Immature natural killer cell (primary cell): ENCODE measurements at regions not wholly inside any gene's neighbourhood (a gene's known extent, or its start where the extent isn't known, plus 50 kb on each side); places are given as distances from the start of the nearest gene placed in this dataset.

Experiments
- DNase-seq, 3 donors: peaks; one replicate each; pipeline ENCODE4 v3.0.0; 2022; ENCODE audit warnings: mixed read lengths in 1 of 3
- H3K27ac Mint-ChIP-seq, 6 donors: one replicate each; pipeline ENCODE4 v1.8.0; 2020; ENCODE audit warnings: mixed read lengths in 6 of 6, mild to moderate bottlenecking in 5 of 6, inconsistent platforms in 4 of 6, moderate library complexity in 3 of 6
- H3K27me3 Mint-ChIP-seq, 3 donors: one replicate each; pipeline ENCODE4 v1.8.0; 2020 to 2021; ENCODE audit warnings: low read depth in 3 of 3, mild to moderate bottlenecking in 3 of 3, mixed read lengths in 3 of 3, moderate library complexity in 3 of 3, inconsistent platforms in 1 of 3
- H3K36me3 Mint-ChIP-seq, 3 donors: one replicate each; pipeline ENCODE4 v1.8.0; 2020; ENCODE audit warnings: mixed read lengths in 3 of 3, inconsistent platforms in 2 of 3, mild to moderate bottlenecking in 2 of 3
- H3K4me1 Mint-ChIP-seq, 2 donors: one replicate each; pipeline ENCODE4 v1.8.0; 2020; ENCODE audit warnings: inconsistent platforms in 2 of 2, mild to moderate bottlenecking in 2 of 2, mixed read lengths in 2 of 2, moderate library complexity in 1 of 2
- H3K4me3 Mint-ChIP-seq, 5 donors: one replicate each; pipeline ENCODE4 v1.8.0; 2020; ENCODE audit warnings: mild to moderate bottlenecking in 5 of 5, mixed read lengths in 5 of 5, inconsistent platforms in 3 of 5, moderate library complexity in 3 of 5
- H3K9me3 Mint-ChIP-seq, 6 donors: one replicate each; pipeline ENCODE4 v1.8.0; 2020; ENCODE audit warnings: mild to moderate bottlenecking in 6 of 6, mixed read lengths in 6 of 6, inconsistent platforms in 4 of 6, moderate library complexity in 3 of 6

DNA sequence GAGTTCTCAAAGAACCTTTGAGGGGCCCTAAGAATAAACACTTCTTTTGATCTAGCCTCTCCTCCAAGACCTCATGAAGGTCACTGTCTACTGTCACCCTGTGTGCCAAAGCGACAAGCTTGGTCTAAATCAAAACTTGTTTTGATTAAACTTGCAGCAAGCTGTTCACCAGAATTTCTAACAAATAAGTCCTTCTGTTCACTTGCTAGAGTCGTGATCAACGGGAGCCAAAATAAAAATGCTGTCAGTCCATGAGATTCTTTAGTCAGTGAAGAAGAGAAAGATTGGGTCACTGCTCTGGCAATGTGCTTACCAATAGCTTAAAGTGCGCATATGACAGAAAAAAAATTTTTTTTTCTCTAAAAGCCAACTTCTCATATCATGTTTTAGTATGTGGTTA is 53.9 kb upstream of the GALNT5 start:
- no peak overlapping the region for H3K27ac Mint-ChIP-seq
- no peaks in the 10 kb centered on the region for H3K36me3 Mint-ChIP-seq
- H3K4me3 Mint-ChIP-seq, result no peak overlapping the region
- H3K4me1 Mint-ChIP-seq, result no peaks in the 10 kb centered on the region
- H3K9me3 Mint-ChIP-seq, result no peaks in the 10 kb centered on the region
- H3K27me3 Mint-ChIP-seq, result peaks cover 0 to 2% (median 0%) of the 10 kb centered on the region in 3 donors
- no peak for DNase-seq

DNA sequence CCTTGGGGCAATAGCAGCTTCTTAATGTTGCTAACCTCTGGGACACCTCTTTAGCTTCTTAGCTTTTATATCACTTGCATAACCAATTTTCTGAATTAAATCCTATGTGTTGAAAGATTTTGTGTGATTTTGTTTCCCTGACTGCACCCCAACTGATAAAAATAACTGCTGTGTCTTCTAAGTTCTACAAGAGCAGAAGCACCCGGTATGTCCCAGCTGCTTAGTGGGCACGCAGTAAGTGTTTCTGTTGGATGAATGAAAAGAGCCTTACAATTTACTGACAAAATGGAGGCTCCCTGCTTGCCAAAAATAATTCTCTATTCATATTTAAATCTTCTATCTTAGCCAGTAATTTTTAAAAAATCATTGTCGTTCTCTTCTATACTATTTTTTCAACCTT is 53.1 kb upstream of the GALNT5 start:
- DNase-seq, result no peak
- Mint-ChIP-seq H3K4me1 (no peaks in the 10 kb centered on the region), H3K27ac (no peak overlapping the region), H3K4me3 (no peak overlapping the region), H3K9me3 (no peaks in the 10 kb centered on the region), H3K27me3 (peaks cover 0 to 2% (median 0%) of the 10 kb centered on the region in 3 donors), H3K36me3 (no peaks in the 10 kb centered on the region)

DNA sequence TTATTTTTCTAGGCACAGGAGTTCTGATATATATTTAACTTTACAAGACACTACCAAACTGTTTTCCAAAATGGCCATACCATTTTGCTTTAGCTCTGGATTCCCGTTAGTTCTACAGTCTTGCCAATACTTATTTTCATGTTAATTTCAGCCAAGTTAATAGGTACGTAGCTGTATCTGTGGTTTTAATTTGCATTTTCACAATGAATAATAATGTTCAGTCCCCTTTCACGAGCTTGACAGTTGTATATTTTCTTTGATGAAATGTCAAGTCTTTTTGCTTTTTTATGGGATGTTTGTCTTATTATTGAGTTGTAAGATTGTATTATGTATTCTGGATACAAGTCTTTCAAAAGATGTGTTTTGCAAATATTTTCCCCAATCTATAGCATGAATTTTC is 50.6 kb upstream of the GALNT5 start:
- Mint-ChIP-seq H3K27ac (no peak overlapping the region), H3K9me3 (no peaks in the 10 kb centered on the region), H3K4me1 (no peaks in the 10 kb centered on the region), H3K4me3 (no peak overlapping the region), H3K36me3 (no peaks in the 10 kb centered on the region), H3K27me3 (peaks cover 0 to 4% (median 2%) of the 10 kb centered on the region in 3 donors)
- DNase-seq, result no peak
